ENCODE measurements at regions not wholly inside any gene's neighbourhood (a gene's known extent, or its start where the extent isn't known, plus 50 kb on each side); places are given as distances from the start of the nearest gene placed in this dataset.

GRCh38 chrX:39513836-39514235 is 583.9 kb downstream of the BCOR start:
- 60 to 93% methylated on average over 2 to 3 of the region's 5 CpGs for WGBS, 2 experiments (ENCODE audit: insufficient coverage in 2 of 2)
- H3K36me3 ChIP-seq (ENCODE audit: control insufficient read depth, insufficient read depth, low read length): no peaks in the 10 kb centered on the region

GRCh38 chrX:39514801-39515200 is 583.0 kb downstream of the BCOR start:
- no peaks in the 10 kb centered on the region for H3K36me3 ChIP-seq (ENCODE audit: control insufficient read depth, insufficient read depth, low read length)
- 98 to 100% methylated on average over 1 to 5 of the region's 7 CpGs for WGBS, 2 experiments (ENCODE audit: insufficient coverage in 2 of 2)
- H3K4me3 ChIP-seq (ENCODE audit: extremely low read depth, insufficient read depth, low read length, poor library complexity, severe bottlenecking): no peak overlapping the region
- no peaks in the 10 kb centered on the region for H3K9me3 ChIP-seq (ENCODE audit: control insufficient read depth, low read length)
- no peaks in the 10 kb centered on the region for H3K4me1 ChIP-seq (ENCODE audit: control insufficient read depth, insufficient read depth, low read length, poor library complexity, severe bottlenecking)
- no peak overlapping the region for H3K27ac ChIP-seq (ENCODE audit: low read depth, low read length, severe bottlenecking)

More at GRCh38 chrX:39513836-39514235, 583.9 kb downstream of the BCOR start:
- Histone ChIP-seq H3K4me3 (ENCODE audit: extremely low read depth, insufficient read depth, low read length, poor library complexity, severe bottlenecking) (no peak overlapping the region), H3K27ac (ENCODE audit: low read depth, low read length, severe bottlenecking) (no peak overlapping the region), H3K4me1 (ENCODE audit: control insufficient read depth, insufficient read depth, low read length, poor library complexity, severe bottlenecking) (no peaks in the 10 kb centered on the region), H3K9me3 (ENCODE audit: control insufficient read depth, low read length) (no peaks in the 10 kb centered on the region)

- 91 to 93% methylated on average over 11 to 13 of the region's 17 CpGs for WGBS, 2 experiments (ENCODE audit: insufficient coverage in 2 of 2)
- H3K9me3 ChIP-seq (ENCODE audit: control insufficient read depth, low read length): no peaks in the 10 kb centered on the region
- H3K4me1 ChIP-seq (ENCODE audit: control insufficient read depth, insufficient read depth, low read length, poor library complexity, severe bottlenecking): no peaks in the 10 kb centered on the region
- H3K27ac ChIP-seq (ENCODE audit: low read depth, low read length, severe bottlenecking): no peak overlapping the region
- H3K4me3 ChIP-seq (ENCODE audit: extremely low read depth, insufficient read depth, low read length, poor library complexity, severe bottlenecking): no peak overlapping the region
- H3K36me3 ChIP-seq (ENCODE audit: control insufficient read depth, insufficient read depth, low read length): no peaks in the 10 kb centered on the region
These were observed 581.3 kb downstream of the BCOR start for GRCh38 chrX:39516427-39516841.

DNA sequence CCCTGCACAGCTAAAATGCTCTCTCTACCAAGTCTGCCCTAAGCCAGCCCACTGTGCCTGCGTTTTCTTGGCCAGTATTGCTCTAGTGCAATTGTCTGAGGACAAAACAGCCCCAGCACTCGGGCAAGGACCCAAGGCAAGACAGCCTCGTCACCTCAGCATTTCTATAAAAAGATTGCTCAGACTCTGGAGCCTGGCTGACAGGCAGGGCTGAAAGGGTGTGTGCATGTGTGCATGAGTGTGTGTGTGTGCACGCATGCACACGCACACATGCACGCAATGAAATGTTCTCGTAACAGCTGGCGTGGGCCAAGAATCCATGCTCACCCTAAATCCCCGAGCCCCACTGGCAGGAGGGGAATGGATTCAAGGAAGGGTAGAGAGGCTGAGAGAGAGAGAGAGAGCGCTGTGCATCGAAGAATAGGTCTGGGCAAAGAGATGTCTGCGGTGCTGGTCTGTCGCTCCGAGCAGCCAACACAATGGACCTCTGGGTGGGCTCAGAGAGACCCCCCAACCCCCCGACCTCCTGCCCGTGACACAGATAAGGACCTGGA is 579.2 kb downstream of the BCOR start:
- H3K27ac ChIP-seq (ENCODE audit: low read depth, low read length, severe bottlenecking): no peak overlapping the region
- H3K36me3 ChIP-seq (ENCODE audit: control insufficient read depth, insufficient read depth, low read length): no peaks in the 10 kb centered on the region
- H3K4me1 ChIP-seq (ENCODE audit: control insufficient read depth, insufficient read depth, low read length, poor library complexity, severe bottlenecking): no peaks in the 10 kb centered on the region
- no peaks in the 10 kb centered on the region for H3K9me3 ChIP-seq (ENCODE audit: control insufficient read depth, low read length)
- WGBS, 2 experiments (ENCODE audit: insufficient coverage in 2 of 2): 80 to 100% methylated on average over 2 to 6 of the region's 16 CpGs
- H3K4me3 ChIP-seq (ENCODE audit: extremely low read depth, insufficient read depth, low read length, poor library complexity, severe bottlenecking): no peak overlapping the region

DNA sequence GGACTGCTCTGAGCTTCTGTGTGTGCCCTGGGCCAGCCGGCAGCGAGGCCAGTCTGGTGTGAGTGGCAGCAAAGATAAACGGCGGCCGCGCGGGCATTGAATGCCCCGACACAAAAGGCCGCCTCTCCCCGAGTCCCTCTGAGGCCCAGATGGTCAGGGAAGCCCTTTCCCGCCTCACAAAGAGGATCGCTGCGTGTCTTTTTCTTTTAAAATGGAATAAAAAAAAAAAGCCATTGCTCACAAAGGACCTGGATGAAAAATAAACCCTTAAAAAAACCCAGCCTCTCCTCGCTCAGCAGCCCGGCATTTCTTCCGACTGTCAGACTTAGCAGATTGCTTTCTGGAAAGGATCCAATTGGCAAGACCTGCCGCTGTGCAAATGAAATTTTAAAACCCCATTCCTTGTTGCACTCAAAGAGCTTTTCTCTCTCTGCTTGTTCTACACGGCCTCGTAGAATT is 578.7 kb downstream of the BCOR start:
- no peak overlapping the region for H3K27ac ChIP-seq (ENCODE audit: low read depth, low read length, severe bottlenecking)
- H3K4me1 ChIP-seq (ENCODE audit: control insufficient read depth, insufficient read depth, low read length, poor library complexity, severe bottlenecking): no peaks in the 10 kb centered on the region
- no peaks in the 10 kb centered on the region for H3K9me3 ChIP-seq (ENCODE audit: control insufficient read depth, low read length)
- 90% methylated on average over 2 to 14 of the region's 19 CpGs for WGBS, 2 experiments (ENCODE audit: insufficient coverage in 2 of 2)
- H3K4me3 ChIP-seq (ENCODE audit: extremely low read depth, insufficient read depth, low read length, poor library complexity, severe bottlenecking): no peak overlapping the region
- no peaks in the 10 kb centered on the region for H3K36me3 ChIP-seq (ENCODE audit: control insufficient read depth, insufficient read depth, low read length)

GRCh38 chrX:39519566-39520301 is 578.0 kb downstream of the BCOR start:
- H3K9me3 ChIP-seq (ENCODE audit: control insufficient read depth, low read length): no peaks in the 10 kb centered on the region
- no peak overlapping the region for H3K4me3 ChIP-seq (ENCODE audit: extremely low read depth, insufficient read depth, low read length, poor library complexity, severe bottlenecking)
- H3K27ac ChIP-seq (ENCODE audit: low read depth, low read length, severe bottlenecking): no peak overlapping the region
- 73 to 93% methylated on average over 4 to 6 of the region's 14 CpGs for WGBS, 2 experiments (ENCODE audit: insufficient coverage in 2 of 2)
- no peaks in the 10 kb centered on the region for H3K36me3 ChIP-seq (ENCODE audit: control insufficient read depth, insufficient read depth, low read length)
- H3K4me1 ChIP-seq (ENCODE audit: control insufficient read depth, insufficient read depth, low read length, poor library complexity, severe bottlenecking): no peaks in the 10 kb centered on the region

DNA sequence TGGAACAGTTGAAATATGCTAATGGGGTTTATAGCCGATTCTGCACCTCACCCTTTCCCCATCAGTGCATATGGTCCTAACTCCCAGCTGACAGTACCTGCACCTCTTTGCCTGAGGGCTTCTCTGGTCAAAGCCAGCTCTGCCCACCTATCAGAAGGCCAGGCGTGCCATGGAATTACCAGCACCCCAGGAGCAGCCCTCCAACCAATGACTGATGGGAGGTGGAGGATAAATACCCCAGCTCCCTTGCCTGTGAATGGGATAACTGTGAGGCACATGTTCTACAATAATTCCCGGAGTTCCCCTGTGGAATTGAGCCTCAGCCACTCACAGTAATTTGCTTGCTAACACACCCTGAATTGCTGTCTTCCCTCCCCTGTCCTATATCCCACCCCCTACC is 572.0 kb downstream of the BCOR start:
- WGBS, 2 experiments (ENCODE audit: insufficient coverage in 2 of 2): no CpG with 5 or more reads among the region's 3 CpGs
- no peaks in the 10 kb centered on the region for H3K4me1 ChIP-seq (ENCODE audit: control insufficient read depth, insufficient read depth, low read length, poor library complexity, severe bottlenecking)
- H3K36me3 ChIP-seq (ENCODE audit: control insufficient read depth, insufficient read depth, low read length): no peaks in the 10 kb centered on the region
- H3K27ac ChIP-seq (ENCODE audit: low read depth, low read length, severe bottlenecking): no peak overlapping the region
- no peak overlapping the region for H3K4me3 ChIP-seq (ENCODE audit: extremely low read depth, insufficient read depth, low read length, poor library complexity, severe bottlenecking)
- no peaks in the 10 kb centered on the region for H3K9me3 ChIP-seq (ENCODE audit: control insufficient read depth, low read length)

- 78% methylated on average over 1 of the region's 3 CpGs; no CpG with 5 or more reads in 1 of the 2 experiments for WGBS, 2 experiments (ENCODE audit: insufficient coverage in 2 of 2)
- no peaks in the 10 kb centered on the region for H3K36me3 ChIP-seq (ENCODE audit: control insufficient read depth, insufficient read depth, low read length)
- no peaks in the 10 kb centered on the region for H3K9me3 ChIP-seq (ENCODE audit: control insufficient read depth, low read length)
- H3K4me1 ChIP-seq (ENCODE audit: control insufficient read depth, insufficient read depth, low read length, poor library complexity, severe bottlenecking): no peaks in the 10 kb centered on the region
- H3K27ac ChIP-seq (ENCODE audit: low read depth, low read length, severe bottlenecking): no peak overlapping the region
- H3K4me3 ChIP-seq (ENCODE audit: extremely low read depth, insufficient read depth, low read length, poor library complexity, severe bottlenecking): no peak overlapping the region
These were observed 570.7 kb downstream of the BCOR start for GRCh38 chrX:39527025-39527424.

GRCh38 chrX:39528161-39528916 is 569.4 kb downstream of the BCOR start:
- no peaks in the 10 kb centered on the region for H3K36me3 ChIP-seq (ENCODE audit: control insufficient read depth, insufficient read depth, low read length)
- no peak overlapping the region for H3K4me3 ChIP-seq (ENCODE audit: extremely low read depth, insufficient read depth, low read length, poor library complexity, severe bottlenecking)
- H3K27ac ChIP-seq (ENCODE audit: low read depth, low read length, severe bottlenecking): no peak overlapping the region
- H3K9me3 ChIP-seq (ENCODE audit: control insufficient read depth, low read length): no peaks in the 10 kb centered on the region
- H3K4me1 ChIP-seq (ENCODE audit: control insufficient read depth, insufficient read depth, low read length, poor library complexity, severe bottlenecking): no peaks in the 10 kb centered on the region
- 100% methylated on average over 1 of the region's 9 CpGs; no CpG with 5 or more reads in 1 of the 2 experiments for WGBS, 2 experiments (ENCODE audit: insufficient coverage in 2 of 2)

DNA sequence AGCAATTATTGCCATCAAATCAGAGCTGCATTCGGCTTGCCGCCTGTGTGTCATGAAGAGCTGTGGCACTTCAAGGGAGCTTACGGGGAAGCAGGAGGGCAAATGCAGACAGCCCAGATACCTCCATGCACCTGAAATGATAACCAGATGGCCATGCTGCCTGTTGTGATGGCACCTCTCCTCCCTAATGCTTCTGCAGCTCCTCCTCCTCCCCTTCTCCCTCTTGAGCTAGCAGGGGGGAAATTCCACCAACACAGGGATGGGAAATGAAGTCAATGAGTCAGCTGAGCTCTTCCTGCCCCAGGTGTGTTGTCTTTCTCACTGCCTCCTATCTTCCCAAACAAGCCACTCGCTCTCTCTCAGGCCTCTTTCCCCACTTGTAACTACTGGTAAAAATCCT is 565.0 kb downstream of the BCOR start:
- H3K36me3 ChIP-seq (ENCODE audit: control insufficient read depth, insufficient read depth, low read length): no peaks in the 10 kb centered on the region
- H3K9me3 ChIP-seq (ENCODE audit: control insufficient read depth, low read length): no peaks in the 10 kb centered on the region
- H3K4me1 ChIP-seq (ENCODE audit: control insufficient read depth, insufficient read depth, low read length, poor library complexity, severe bottlenecking): no peaks in the 10 kb centered on the region
- WGBS, 2 experiments (ENCODE audit: insufficient coverage in 2 of 2): 84 to 100% methylated on average over 2 to 3 of the region's 4 CpGs
- H3K4me3 ChIP-seq (ENCODE audit: extremely low read depth, insufficient read depth, low read length, poor library complexity, severe bottlenecking): no peak overlapping the region
- no peak overlapping the region for H3K27ac ChIP-seq (ENCODE audit: low read depth, low read length, severe bottlenecking)

Measured in mesodermal cell (in vitro differentiated cells).